CD4-positive, alpha-beta T cell (primary cell): ENCODE measurements at regions not wholly inside any gene's neighbourhood (a gene's known extent, or its start where the extent isn't known, plus 50 kb on each side); places are given as distances from the start of the nearest gene placed in this dataset.

Experiments
- ATAC-seq: fragments of 200-7000 bp; cut with Tn5 transposase; one replicate; pipeline ENCODE4 v1.10.0; 2022; ENCODE audit warnings: mild to moderate bottlenecking; ENCODE audit not compliant: poor library complexity
- CTCF ChIA-PET: fragments of 350-600 bp; sonication (Branson Sonifier 250); formaldehyde crosslinking; loops from one replicate; lab custom pipeline; 2021; ENCODE audit warnings: antibody characterized with exemption, inconsistent platforms; lab: Charles Lee
- POLR2A ChIA-PET: fragments of 350-600 bp; sonication (Branson Sonifier 250); formaldehyde crosslinking; loops from one replicate; lab custom pipeline; 2021; ENCODE audit warnings: antibody characterized with exemption, inconsistent platforms; lab: Charles Lee
- DNase-seq, 14 experiments: peaks; one replicate each; pipeline ENCODE4 v3.0.0-alpha.2; 2013 to 2020; ENCODE audit warnings: mixed read lengths in 2 of 14
- H3K27ac ChIP-seq, 2 donors: one replicate each; pipeline versions ENCODE4 v1.5.1 to v1.7.0; 2013; ENCODE audit warnings: low read length in 2 of 2, low read depth in 1 of 2, mild to moderate bottlenecking in 1 of 2
- H3K27me3 ChIP-seq, 2 experiments: 1 replicate in 1 of 2; 2 replicates in 1 of 2; pipeline versions ENCODE4 v1.6.1 to v1.7.0; 2013; ENCODE audit warnings: low read length in 2 of 2, control low read depth in 1 of 2, mild to moderate bottlenecking in 1 of 2, moderate library complexity in 1 of 2; ENCODE audit not compliant: insufficient read depth in 2 of 2, control insufficient read depth in 1 of 2
- H3K36me3 ChIP-seq: one replicate; pipeline ENCODE4 v1.6.1; 2013; ENCODE audit warnings: low read length, control low read depth; ENCODE audit not compliant: insufficient read depth
- H3K4me1 ChIP-seq: one replicate; pipeline ENCODE4 v1.6.1; 2013; ENCODE audit warnings: low read length, control low read depth; ENCODE audit not compliant: insufficient read depth
- H3K4me3 ChIP-seq: one replicate; pipeline ENCODE4 v1.5.1; 2013; ENCODE audit warnings: mild to moderate bottlenecking, low read length, moderate library complexity
- H3K9me3 ChIP-seq, 2 experiments: 1 replicate in 1 of 2; 2 replicates in 1 of 2; pipeline versions ENCODE4 v1.6.1 to v1.7.0; 2013; ENCODE audit warnings: low read length in 2 of 2, mild to moderate bottlenecking in 2 of 2, control low read depth in 1 of 2, moderate library complexity in 1 of 2; ENCODE audit not compliant: control insufficient read depth in 1 of 2, insufficient read depth in 1 of 2
- H3K27ac Mint-ChIP-seq: one replicate; pipeline ENCODE4 v1.8.0; 2020; ENCODE audit warnings: mixed read lengths
- H3K27me3 Mint-ChIP-seq: one replicate; pipeline ENCODE4 v1.8.0; 2021; ENCODE audit warnings: mixed read lengths
- H3K36me3 Mint-ChIP-seq: one replicate; pipeline ENCODE4 v1.8.0; 2021; ENCODE audit warnings: low read depth, mixed read lengths
- H3K4me1 Mint-ChIP-seq: one replicate; pipeline ENCODE4 v1.8.0; 2021; ENCODE audit warnings: low read depth, mixed read lengths
- H3K4me3 Mint-ChIP-seq: one replicate; pipeline ENCODE4 v1.8.0; 2020; ENCODE audit warnings: mild to moderate bottlenecking, mixed read lengths
- H3K9me3 Mint-ChIP-seq: one replicate; pipeline ENCODE4 v1.8.0; 2020; ENCODE audit warnings: mixed read lengths
- intact Hi-C, 2 experiments: fragments of 100-400 bp; cut with DNase I in 1 of 2; cut with micrococcal nuclease in 1 of 2; formaldehyde crosslinking; loops; one replicate each; pipeline versions ENCODE4 v1.15.1 to v1.9.0; 2023 to 2025; cut with DNase I, micrococcal nuclease
- TF ChIP-seq, protein P1 (sequence below): fragments of 200-600 bp; IDR thresholded peaks from one replicate; pipeline ENCODE4 v1.8.0; 2022; ENCODE audit warnings: antibody characterized with exemption, mild to moderate bottlenecking

DNA sequence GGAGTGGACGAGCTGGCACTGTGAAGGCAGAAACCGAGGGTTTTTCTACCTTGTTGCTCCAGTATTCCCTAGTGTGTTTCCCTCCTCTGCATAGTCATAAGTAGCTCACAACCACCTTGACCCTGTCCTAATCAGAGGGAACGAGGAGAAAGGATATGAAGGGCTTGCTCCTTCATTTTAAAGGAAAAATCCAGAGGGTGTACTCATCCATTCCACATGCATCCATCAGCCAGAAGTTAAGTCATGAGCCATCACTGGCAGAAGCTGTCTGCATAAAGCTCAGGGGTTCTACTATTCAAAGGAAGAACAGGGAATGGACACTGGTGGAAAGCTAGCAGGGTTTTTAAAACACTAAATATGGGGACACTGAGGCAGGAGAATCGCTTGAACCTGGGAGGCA, 84.3 kb upstream of the FOXN3 start:
- H3K36me3 Mint-ChIP-seq, result peaks cover 55% of the 10 kb centered on the region
- CTCF ChIA-PET, result no interaction called here
- H3K27me3 Mint-ChIP-seq, result no peaks in the 10 kb centered on the region

GRCh38 chr14:89500303-89500702, 83.3 kb upstream of the FOXN3 start:
- H3K36me3 Mint-ChIP-seq, result peaks cover 55% of the 10 kb centered on the region

More for the DNA sequence above, 84.3 kb upstream of the FOXN3 start:
- H3K27ac ChIP-seq, result no peak overlapping the region
- H3K4me3 ChIP-seq, result no peak overlapping the region
- H3K27ac Mint-ChIP-seq, result no peak overlapping the region
- peaks cover 41% of the 10 kb centered on the region for H3K4me1 Mint-ChIP-seq
- H3K9me3 ChIP-seq, result no peaks in the 10 kb centered on the region
- H3K36me3 ChIP-seq, result peaks cover 15% of the 10 kb centered on the region
- peaks cover 13% of the 10 kb centered on the region for H3K4me1 ChIP-seq
- no peaks in the 10 kb centered on the region for H3K9me3 Mint-ChIP-seq
- no peaks in the 10 kb centered on the region for H3K27me3 ChIP-seq
- POLR2A ChIA-PET, result no interaction called here
- no peak for ATAC-seq
- TF ChIP-seq, protein P1, sequence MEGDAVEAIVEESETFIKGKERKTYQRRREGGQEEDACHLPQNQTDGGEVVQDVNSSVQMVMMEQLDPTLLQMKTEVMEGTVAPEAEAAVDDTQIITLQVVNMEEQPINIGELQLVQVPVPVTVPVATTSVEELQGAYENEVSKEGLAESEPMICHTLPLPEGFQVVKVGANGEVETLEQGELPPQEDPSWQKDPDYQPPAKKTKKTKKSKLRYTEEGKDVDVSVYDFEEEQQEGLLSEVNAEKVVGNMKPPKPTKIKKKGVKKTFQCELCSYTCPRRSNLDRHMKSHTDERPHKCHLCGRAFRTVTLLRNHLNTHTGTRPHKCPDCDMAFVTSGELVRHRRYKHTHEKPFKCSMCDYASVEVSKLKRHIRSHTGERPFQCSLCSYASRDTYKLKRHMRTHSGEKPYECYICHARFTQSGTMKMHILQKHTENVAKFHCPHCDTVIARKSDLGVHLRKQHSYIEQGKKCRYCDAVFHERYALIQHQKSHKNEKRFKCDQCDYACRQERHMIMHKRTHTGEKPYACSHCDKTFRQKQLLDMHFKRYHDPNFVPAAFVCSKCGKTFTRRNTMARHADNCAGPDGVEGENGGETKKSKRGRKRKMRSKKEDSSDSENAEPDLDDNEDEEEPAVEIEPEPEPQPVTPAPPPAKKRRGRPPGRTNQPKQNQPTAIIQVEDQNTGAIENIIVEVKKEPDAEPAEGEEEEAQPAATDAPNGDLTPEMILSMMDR, result no peak
- H3K4me3 Mint-ChIP-seq, result no peak overlapping the region
- intact Hi-C loops, result loop anchor here in 1 of 2 experiments (10.0 kb wide), 1 partner anchor 263 kb away; no protein-coding TSS in a partner anchor
- DNase-seq, result no peak

GRCh38 chr14:89498878-89499277, 81.8 kb upstream of the FOXN3 start:
- Mint-ChIP-seq H3K4me1 (peaks cover 54% of the 10 kb centered on the region), H3K9me3 (no peaks in the 10 kb centered on the region), H3K27me3 (no peaks in the 10 kb centered on the region), H3K4me3 (no peak overlapping the region), H3K36me3 (peaks cover 46% of the 10 kb centered on the region), H3K27ac (no peak overlapping the region)
- no peak for ATAC-seq
- Histone ChIP-seq H3K4me1 (peaks cover 4% of the 10 kb centered on the region), H3K9me3 (no peaks in the 10 kb centered on the region), H3K36me3 (peaks cover 11% of the 10 kb centered on the region), H3K4me3 (no peak overlapping the region), H3K27me3 (no peaks in the 10 kb centered on the region), H3K27ac (no peak overlapping the region)
- no peak for DNase-seq
- ChIA-PET CTCF (no interaction called here), POLR2A (no interaction called here)
- intact Hi-C loops, result no loop called here
- TF ChIP-seq, protein P1, result no peak

More at GRCh38 chr14:89500303-89500702, 83.3 kb upstream of the FOXN3 start:
- CTCF ChIA-PET, result no interaction called here
- TF ChIP-seq, protein P1, result no peak
- peaks cover 13% of the 10 kb centered on the region for H3K4me1 ChIP-seq
- no peaks in the 10 kb centered on the region for H3K27me3 ChIP-seq
- peaks cover 15% of the 10 kb centered on the region for H3K36me3 ChIP-seq
- H3K9me3 ChIP-seq, result no peaks in the 10 kb centered on the region
- no peak overlapping the region for H3K27ac ChIP-seq
- POLR2A ChIA-PET, result no interaction called here
- Mint-ChIP-seq H3K9me3 (no peaks in the 10 kb centered on the region), H3K4me1 (peaks cover 52% of the 10 kb centered on the region), H3K27me3 (no peaks in the 10 kb centered on the region), H3K4me3 (no peak overlapping the region), H3K27ac (no peak overlapping the region)
- intact Hi-C loops, result loop anchor here in 1 of 2 experiments (10.0 kb wide), 1 partner anchor 264 kb away; no protein-coding TSS in a partner anchor
- DNase-seq, result no peak
- ATAC-seq, result no peak
- H3K4me3 ChIP-seq, result no peak overlapping the region
